HepG2 (cell line): ENCODE measurements at regions not wholly inside any gene's neighbourhood (a gene's known extent, or its start where the extent isn't known, plus 50 kb on each side); places are given as distances from the start of the nearest gene placed in this dataset.

ENCODE experiments used
- ATAC-seq: fragments of 200-7000 bp; cut with Tn5 transposase; 3 replicates; pipeline ENCODE4 v1.9.1; 2020; ENCODE audit warnings: mild to moderate bottlenecking, moderate library complexity
- BruUV-seq: library from RNA; stranded (reverse); fragments of 400-500 nt; replicated peaks from 2 replicates; lab custom pipeline; 2021; lab: Mats Ljungman, UMichigan
- CTCF ChIA-PET: fragments of 300-600 bp; formaldehyde crosslinking; extraction: SDS; loops from one replicate; lab custom pipeline; 2021; ENCODE audit warnings: low total read pairs, inconsistent platforms, low intra/inter-chr PET ratio; lab: Yijun Ruan, JAX
- POLR2A ChIA-PET: fragments of 350-600 bp; sonication (Branson Sonifier 250); formaldehyde crosslinking; loops from one replicate; lab custom pipeline; 2020; ENCODE audit warnings: antibody characterized with exemption, inconsistent platforms; lab: Yijun Ruan, JAX
- DNase-seq: peaks from one replicate; pipeline ENCODE4 v3.0.0-alpha.2; 2015; ENCODE audit warnings: low spot score
- FAIRE-seq: peaks from 3 replicates; lab custom pipeline; 2011; peaks lifted over from hg19 to GRCh38; lab: Jason Lieb, UNC
- H2AFZ ChIP-seq: one replicate; pipeline ENCODE4 v1.6.1; 2011; ENCODE audit warnings: low read length, inconsistent platforms
- H3K27ac ChIP-seq: fragments of 300-600 bp; 3 replicates; pipeline ENCODE4 v1.8.0; 2011; ENCODE audit warnings: mixed run types, mild to moderate bottlenecking, mixed read lengths, low read length, inconsistent platforms; ENCODE audit not compliant: insufficient read depth; ENCODE audit errors: extremely low read length
- H3K27me3 ChIP-seq, 2 experiments: fragments of 200-600 bp in 1 of 2; 2 replicates in 1 of 2; 3 replicates in 1 of 2; pipeline versions ENCODE4 v1.6.0 to v1.8.0; 2011; ENCODE audit warnings: low read length in 2 of 2, mild to moderate bottlenecking in 2 of 2, moderate library complexity in 2 of 2, inconsistent platforms in 1 of 2; ENCODE audit not compliant: insufficient read depth in 2 of 2, control insufficient read depth in 1 of 2
- H3K36me3 ChIP-seq, 2 experiments: fragments of 200-600 bp in 1 of 2; replicated peaks in 1 of 2; 2 replicates in 1 of 2; 3 replicates in 1 of 2; pipeline versions ENCODE4 v1.5.1 to v1.8.0; 2011; ENCODE audit warnings: low read length in 2 of 2, inconsistent platforms in 1 of 2; ENCODE audit not compliant: insufficient read depth in 2 of 2, control insufficient read depth in 1 of 2
- H3K4me1 ChIP-seq: 2 replicates; pipeline ENCODE4 v1.5.1; 2012; ENCODE audit warnings: low read length, inconsistent platforms; ENCODE audit not compliant: insufficient read depth
- H3K4me2 ChIP-seq: 2 replicates; pipeline ENCODE4 v1.6.0; 2011; ENCODE audit warnings: low read depth, low read length, inconsistent platforms
- H3K4me3 ChIP-seq, 3 experiments: fragments of 200-600 bp in 1 of 3; sonication (generic), shearing (Covaris generic) in 1 of 3; replicated peaks in 1 of 3; 2 replicates each; pipeline ENCODE4 v1.5.1; 2011 to 2016; ENCODE audit warnings: low read length in 3 of 3, inconsistent platforms in 2 of 3, low read depth in 2 of 3, mild to moderate bottlenecking in 2 of 3, control low read depth in 1 of 3, mixed read lengths in 1 of 3; ENCODE audit not compliant: insufficient read depth in 1 of 3
- H3K79me2 ChIP-seq: one replicate; pipeline ENCODE4 v1.6.1; 2011; ENCODE audit warnings: low read length, inconsistent platforms; ENCODE audit not compliant: insufficient read depth
- H3K9ac ChIP-seq: 2 replicates; pipeline ENCODE4 v1.6.0; 2011; ENCODE audit warnings: mild to moderate bottlenecking, low read depth, low read length, inconsistent platforms; ENCODE audit not compliant: insufficient read depth
- H3K9me3 ChIP-seq: 2 replicates; pipeline ENCODE4 v1.5.1; 2012; ENCODE audit warnings: mild to moderate bottlenecking, low read length
- H4K20me1 ChIP-seq: 2 replicates; pipeline ENCODE4 v1.6.0; 2011; ENCODE audit warnings: inconsistent platforms, mild to moderate bottlenecking, low read length, moderate library complexity; ENCODE audit not compliant: insufficient read depth
- ATF5 ChIP-seq: sonication (generic); formaldehyde crosslinking; IDR thresholded peaks from 2 replicates; pipeline ENCODE4 v1.4.0; 2020; ENCODE audit warnings: mild to moderate bottlenecking, low read depth, missing genetic modification reagents
- ETV6 ChIP-seq: sonication (generic); formaldehyde crosslinking; conservative IDR thresholded peaks from 2 replicates; pipeline ENCODE4 v1.4.0; 2020; ENCODE audit warnings: missing genetic modification reagents
- HDAC1 ChIP-seq: sonication (generic); formaldehyde crosslinking; IDR thresholded peaks from 2 replicates; pipeline ENCODE4 v1.5.1; 2020; ENCODE audit warnings: mild to moderate bottlenecking, missing genetic modification reagents
- NFE2 ChIP-seq: sonication (generic); formaldehyde crosslinking; IDR thresholded peaks from 2 replicates; pipeline ENCODE4 v1.4.0; 2020; ENCODE audit warnings: missing genetic modification reagents
- SOX6 ChIP-seq, 2 experiments: fragments of 450-650 bp in 1 of 2; sonication (generic) in 1 of 2; formaldehyde crosslinking in 1 of 2; IDR thresholded peaks; 2 replicates each; pipeline versions ENCODE4 v1.4.0 to v1.6.1; 2017 to 2020; ENCODE audit warnings: antibody characterized with exemption in 1 of 2, mild to moderate bottlenecking in 1 of 2, missing genetic modification reagents in 1 of 2
- THAP9 ChIP-seq: sonication (generic); formaldehyde crosslinking; IDR thresholded peaks from 2 replicates; pipeline ENCODE4; 2020; ENCODE audit warnings: missing genetic modification reagents, mild to moderate bottlenecking, borderline replicate concordance
- U2AF1 ChIP-seq: fragments of 200-400 bp; formaldehyde crosslinking; optimal IDR thresholded peaks from 2 replicates; pipeline ENCODE3; 2017; ENCODE audit warnings: mild to moderate bottlenecking, low read depth, low read length
- YY1 ChIP-seq: IDR thresholded peaks from 2 replicates; pipeline ENCODE4 v1.6.1; 2011; ENCODE audit warnings: low read length, low read depth, moderate library complexity, mild to moderate bottlenecking; ENCODE audit not compliant: insufficient read depth, insufficient replicate concordance
- ZIK1 ChIP-seq: sonication (generic); formaldehyde crosslinking; IDR thresholded peaks from 2 replicates; pipeline ENCODE4 v1.5.0; 2020; ENCODE audit warnings: mild to moderate bottlenecking, low read depth, missing genetic modification reagents, borderline replicate concordance
- ZNF138 ChIP-seq: sonication (generic); formaldehyde crosslinking; IDR thresholded peaks from 2 replicates; pipeline ENCODE4 v1.5.0; 2020; ENCODE audit warnings: mild to moderate bottlenecking, low read depth, missing genetic modification reagents
- ZNF251 ChIP-seq: sonication (generic); formaldehyde crosslinking; IDR thresholded peaks from 2 replicates; pipeline ENCODE4 v1.9.0; 2021; ENCODE audit warnings: mild to moderate bottlenecking, missing genetic modification reagents
- ZNF503 ChIP-seq: sonication (generic); formaldehyde crosslinking; IDR thresholded peaks from 2 replicates; pipeline ENCODE4 v1.4.0; 2020; ENCODE audit warnings: missing genetic modification reagents
- ZNF83 ChIP-seq: sonication (generic); formaldehyde crosslinking; IDR thresholded peaks from 2 replicates; pipeline ENCODE4 v1.4.0; 2020; ENCODE audit warnings: missing genetic modification reagents, mild to moderate bottlenecking, borderline replicate concordance
- WGBS: methylation state at CpG from one replicate; pipeline ENCODE4 v1.1.6; 2017; ENCODE audit warnings: low lambda C conversion rate; 5-methylcytosine and 5-hydroxymethylcytosine counted together
- in situ Hi-C: cut with HindIII; loops from 2 replicates; pipeline ENCODE4 v1.10.0; 2017; ENCODE audit warnings: low pct_unique_long_range_greater_than_20kb; ENCODE audit not compliant: extremely low pct_ligation_motif_present
- intact Hi-C: fragments of 100-400 bp; cut with micrococcal nuclease; formaldehyde crosslinking; loops from one replicate; pipeline ENCODE4 v1.10.0; 2022; ENCODE audit not compliant: unreplicated experiment

DNA sequence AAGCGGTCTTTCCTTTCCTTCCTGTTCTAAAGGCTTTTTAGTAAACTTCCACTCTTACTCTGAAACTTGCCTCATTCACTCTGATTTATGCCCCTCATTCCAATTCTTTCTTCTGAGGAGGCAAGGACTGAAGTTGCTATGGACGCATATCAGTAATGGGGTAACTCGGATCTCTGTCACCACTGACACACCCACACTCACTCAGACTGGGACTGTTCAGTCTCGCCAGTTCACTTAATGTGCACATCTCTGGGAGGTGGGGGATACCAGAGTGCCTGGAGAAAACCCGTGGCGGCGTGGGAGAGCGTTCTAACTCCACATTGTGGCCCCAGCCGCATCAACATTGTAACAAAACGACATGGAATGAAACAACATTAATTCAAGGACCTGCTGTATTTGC, 1139.3 kb upstream of the CELF2 start:
- DNase-seq (no peak), FAIRE-seq (no peak), ATAC-seq (no peak)
- no peak overlapping the region for H3K4me2 ChIP-seq
- ChIA-PET POLR2A (no interaction called here), CTCF (no interaction called here)
- TF ChIP-seq THAP9 (CRISPR knock-in tag): no peak
- no peak for TF ChIP-seq NFE2
- no peak for TF ChIP-seq ETV6 (CRISPR knock-in tag)
- in situ Hi-C loops: no loop called here
- no peaks in the 10 kb centered on the region for H3K4me1 ChIP-seq
- H3K9ac ChIP-seq: no peak overlapping the region
- no peak overlapping the region for H2AFZ ChIP-seq
- H3K79me2 ChIP-seq: no peaks in the 10 kb centered on the region
- H3K4me3 ChIP-seq: no peak overlapping the region
- no peak overlapping the region for H3K27ac ChIP-seq
- no peaks in the 10 kb centered on the region for H4K20me1 ChIP-seq
- H3K9me3 ChIP-seq: peaks cover 80% of the 10 kb centered on the region
- WGBS: 34% methylated on average over 10 of the region's 10 CpGs
- BruUV-seq: no TSS peak
- no peaks in the 10 kb centered on the region for H3K36me3 ChIP-seq
- no peaks in the 10 kb centered on the region for H3K27me3 ChIP-seq
- intact Hi-C loops: no loop called here

DNA sequence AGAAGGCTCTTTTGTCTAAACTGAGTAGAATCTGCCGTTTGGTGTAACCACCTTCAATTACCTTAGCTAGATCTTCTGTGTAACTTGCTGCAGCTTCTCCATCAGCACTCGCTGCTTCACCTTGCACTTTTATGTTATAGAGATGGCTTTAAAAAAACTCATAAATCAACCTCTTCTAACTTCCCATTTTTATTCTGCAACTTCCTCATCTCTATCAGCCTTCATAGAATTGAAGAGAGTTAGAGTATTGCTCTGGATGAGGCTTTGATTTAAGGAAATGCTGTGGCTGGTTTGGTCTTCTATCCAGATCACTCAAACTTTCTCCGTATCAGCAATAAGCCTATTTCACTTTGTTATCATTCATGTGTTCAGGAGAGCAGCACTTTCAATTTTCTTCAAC, 1131.9 kb upstream of the CELF2 start:
- in situ Hi-C loops (no loop called here), intact Hi-C loops (no loop called here)
- no peaks in the 10 kb centered on the region for H3K36me3 ChIP-seq
- no peak overlapping the region for H3K4me2 ChIP-seq
- ATAC-seq: no peak
- H3K9me3 ChIP-seq: peaks cover 81% of the 10 kb centered on the region
- H3K9ac ChIP-seq: no peak overlapping the region
- H4K20me1 ChIP-seq: no peaks in the 10 kb centered on the region
- no peak overlapping the region for H2AFZ ChIP-seq
- BruUV-seq: no TSS peak
- no peaks in the 10 kb centered on the region; a peak in 1 of 5 replicates for H3K27me3 ChIP-seq
- DNase-seq: no peak
- H3K27ac ChIP-seq: no peak overlapping the region
- no peak for FAIRE-seq
- no peaks in the 10 kb centered on the region for H3K4me1 ChIP-seq
- no peak overlapping the region for H3K4me3 ChIP-seq
- H3K79me2 ChIP-seq: no peaks in the 10 kb centered on the region
- CTCF ChIA-PET: no interaction called here
- POLR2A ChIA-PET: no interaction called here
- 25% methylated on average over 3 of the region's 3 CpGs for WGBS
- TF ChIP-seq ZNF251 (CRISPR knock-in tag) (no peak), ZNF503 (no peak), ATF5 (CRISPR knock-in tag) (no peak), HDAC1 (CRISPR knock-in tag) (no peak), ZNF138 (CRISPR knock-in tag) (no peak), NFE2 (no peak), YY1 (no peak), ZNF83 (no peak), ZIK1 (CRISPR knock-in tag) (no peak), U2AF1 (no peak), SOX6 (IDR thresholded peaks at IDR 0.05) (no peak), SOX6 (CRISPR knock-in tag; IDR thresholded peaks at IDR 0.05) (no peak)
